GM23338 (cell line): ENCODE measurements at regions not wholly inside any gene's neighbourhood (a gene's known extent, or its start where the extent isn't known, plus 50 kb on each side); places are given as distances from the start of the nearest gene placed in this dataset.

Experiments used
- ATAC-seq: fragments of 200-7000 bp; cut with Tn5 transposase; 3 replicates; pipeline ENCODE4 v1.9.1; 2020
- DNase-seq: peaks from one replicate; pipeline ENCODE4 v3.0.0-alpha.2; 2015; ENCODE audit warnings: low spot score
- H2AFZ ChIP-seq: fragments of 200-600 bp; sonication (generic); 2 replicates; pipeline ENCODE4 v1.8.0; 2016; ENCODE audit warnings: antibody characterized with exemption, mild to moderate bottlenecking, moderate library complexity
- H3F3A ChIP-seq: fragments of 200-600 bp; sonication (generic); replicated peaks from 2 replicates; pipeline ENCODE4 v1.8.0; 2017; ENCODE audit warnings: antibody characterized with exemption, mixed run types, low read depth
- H3K27ac ChIP-seq: fragments of 200-600 bp; sonication (generic); 2 replicates; pipeline ENCODE4 v1.6.1; 2016; ENCODE audit warnings: low read depth
- H3K27me3 ChIP-seq: fragments of 200-600 bp; sonication (generic); 2 replicates; pipeline ENCODE4 v1.8.0; 2016; ENCODE audit warnings: mild to moderate bottlenecking, mixed run types, moderate library complexity; ENCODE audit not compliant: insufficient read depth
- H3K36me3 ChIP-seq: fragments of 200-600 bp; sonication (generic); 2 replicates; pipeline ENCODE4 v1.8.0; 2016; ENCODE audit warnings: mild to moderate bottlenecking; ENCODE audit not compliant: insufficient read depth
- H3K4me1 ChIP-seq: fragments of 200-600 bp; sonication (generic); 2 replicates; pipeline ENCODE4 v1.8.0; 2016; ENCODE audit warnings: mild to moderate bottlenecking, moderate library complexity; ENCODE audit not compliant: insufficient read depth
- H3K4me2 ChIP-seq: fragments of 200-600 bp; sonication (generic); 2 replicates; pipeline ENCODE4 v1.7.1; 2017; ENCODE audit warnings: mixed run types
- H3K4me3 ChIP-seq: fragments of 200-600 bp; sonication (generic); 2 replicates; pipeline ENCODE4 v1.6.1; 2016; ENCODE audit warnings: mixed run types
- H3K79me2 ChIP-seq: fragments of 200-600 bp; sonication (generic); replicated peaks from 2 replicates; pipeline ENCODE4 v1.8.0; 2017; ENCODE audit warnings: mild to moderate bottlenecking; ENCODE audit not compliant: insufficient read depth
- H3K9me2 ChIP-seq: fragments of 200-600 bp; sonication (generic); 2 replicates; pipeline ENCODE4 v1.8.0; 2017; ENCODE audit not compliant: insufficient read depth
- H4K20me1 ChIP-seq: fragments of 200-600 bp; sonication (generic); replicated peaks from 2 replicates; pipeline ENCODE4 v1.8.0; 2017; ENCODE audit warnings: mild to moderate bottlenecking; ENCODE audit not compliant: insufficient read depth
- H3K27ac Mint-ChIP-seq: 2 replicates; pipeline ENCODE4 v1.8.0; 2020; ENCODE audit warnings: inconsistent platforms, mild to moderate bottlenecking, moderate library complexity, mixed read lengths
- H3K27me3 Mint-ChIP-seq: 3 replicates; pipeline ENCODE4 v1.8.0; 2022; ENCODE audit warnings: low read depth, mild to moderate bottlenecking, moderate library complexity, mixed read lengths, inconsistent platforms; ENCODE audit not compliant: insufficient read depth, poor library complexity
- H3K36me3 Mint-ChIP-seq: 3 replicates; pipeline ENCODE4 v1.8.0; 2021; ENCODE audit warnings: low read depth, mild to moderate bottlenecking, inconsistent platforms, moderate library complexity, mixed read lengths
- H3K4me1 Mint-ChIP-seq: 3 replicates; pipeline ENCODE4 v1.8.0; 2020; ENCODE audit warnings: mild to moderate bottlenecking, inconsistent platforms, mixed read lengths
- H3K4me3 Mint-ChIP-seq: 3 replicates; pipeline ENCODE4 v1.8.0; 2021; ENCODE audit warnings: moderate library complexity, mild to moderate bottlenecking, inconsistent platforms, mixed read lengths
- H3K9me3 Mint-ChIP-seq: 3 replicates; pipeline ENCODE4 v1.8.0; 2020; ENCODE audit warnings: moderate library complexity, mild to moderate bottlenecking, inconsistent platforms, mixed read lengths
- CREB1 ChIP-seq: fragments of 250-450 bp; sonication (Bioruptor Pico); IDR thresholded peaks from 2 replicates; pipeline ENCODE4 v1.5.0; 2020; ENCODE audit warnings: low read depth, mild to moderate bottlenecking, moderate library complexity
- CTCF ChIP-seq, 2 experiments: fragments of 200-600 bp in 1 of 2; sonication (generic) in 1 of 2; conservative IDR thresholded peaks; 2 replicates each; pipeline versions ENCODE4 v1.5.1 to v1.6.1; 2016 to 2017; ENCODE audit warnings: antibody characterized with exemption in 2 of 2, low read depth in 2 of 2, mild to moderate bottlenecking in 2 of 2, moderate library complexity in 1 of 2
- ETS1 ChIP-seq: IDR thresholded peaks from 2 replicates; pipeline ENCODE4 v1.6.1; 2016; ENCODE audit warnings: antibody characterized with exemption
- EZH2 ChIP-seq: fragments of 200-600 bp; sonication (generic); IDR thresholded peaks from one replicate; pipeline ENCODE4 v1.8.0; 2017; ENCODE audit warnings: antibody characterized with exemption, mild to moderate bottlenecking, low read depth; ENCODE audit not compliant: unreplicated experiment
- EZH2phosphoT487 ChIP-seq: fragments of 200-600 bp; sonication (generic); IDR thresholded peaks from one replicate; pipeline ENCODE4 v1.8.1; 2018; ENCODE audit warnings: antibody characterized with exemption; ENCODE audit not compliant: unreplicated experiment
- JUNB ChIP-seq: IDR thresholded peaks from one replicate; pipeline ENCODE4 v1.6.1; 2016; ENCODE audit warnings: antibody characterized with exemption; ENCODE audit not compliant: unreplicated experiment
- NANOG ChIP-seq: IDR thresholded peaks from 2 replicates; pipeline ENCODE4 v1.6.1; 2016; ENCODE audit warnings: antibody characterized with exemption, borderline replicate concordance
- POLR2AphosphoS5 ChIP-seq: IDR thresholded peaks from 2 replicates; pipeline ENCODE4 v1.6.1; 2016; ENCODE audit warnings: antibody characterized with exemption, low read depth
- STAT1 ChIP-seq: IDR thresholded peaks from one replicate; pipeline ENCODE4 v1.6.1; 2016; ENCODE audit warnings: antibody characterized with exemption; ENCODE audit not compliant: unreplicated experiment
- ZNF114 ChIP-seq: fragments of 250-450 bp; sonication (Bioruptor Pico); IDR thresholded peaks from 2 replicates; pipeline ENCODE4 v1.5.0; 2020; ENCODE audit warnings: mild to moderate bottlenecking, moderate library complexity
- ZNF331 ChIP-seq: fragments of 250-450 bp; sonication (Bioruptor Pico); IDR thresholded peaks from 2 replicates; pipeline ENCODE4 v1.5.0; 2020; ENCODE audit warnings: low read depth, mild to moderate bottlenecking, moderate library complexity
- TF ChIP-seq, protein P1 (sequence below): fragments of 250-450 bp; sonication (Bioruptor Pico); IDR thresholded peaks from 2 replicates; pipeline ENCODE4 v1.5.0; 2020; ENCODE audit warnings: mild to moderate bottlenecking, moderate library complexity
- TF ChIP-seq, protein P2 (sequence below): IDR thresholded peaks from one replicate; pipeline ENCODE4 v1.6.1; 2018; ENCODE audit warnings: antibody characterized with exemption; ENCODE audit not compliant: unreplicated experiment

GRCh38 chr15:70320077-70320476, 222.4 kb upstream of the TLE3 start:
- no peak overlapping the region for H2AFZ ChIP-seq
- H3K27ac ChIP-seq, result no peak overlapping the region
- no peak overlapping the region for H3K4me3 ChIP-seq
- TF ChIP-seq ZNF331 (no peak), STAT1 (no peak), CTCF (conservative IDR thresholded peaks at IDR 0.05; ENCODE audit: low read depth in 2 of 2) (no peak), EZH2phosphoT487 (no peak), CREB1 (no peak), EZH2 (no peak), JUNB (no peak), ZNF114 (CRISPR knock-in tag) (no peak), POLR2AphosphoS5 (no peak), ETS1 (no peak), NANOG (no peak)
- TF ChIP-seq, protein P1, sequence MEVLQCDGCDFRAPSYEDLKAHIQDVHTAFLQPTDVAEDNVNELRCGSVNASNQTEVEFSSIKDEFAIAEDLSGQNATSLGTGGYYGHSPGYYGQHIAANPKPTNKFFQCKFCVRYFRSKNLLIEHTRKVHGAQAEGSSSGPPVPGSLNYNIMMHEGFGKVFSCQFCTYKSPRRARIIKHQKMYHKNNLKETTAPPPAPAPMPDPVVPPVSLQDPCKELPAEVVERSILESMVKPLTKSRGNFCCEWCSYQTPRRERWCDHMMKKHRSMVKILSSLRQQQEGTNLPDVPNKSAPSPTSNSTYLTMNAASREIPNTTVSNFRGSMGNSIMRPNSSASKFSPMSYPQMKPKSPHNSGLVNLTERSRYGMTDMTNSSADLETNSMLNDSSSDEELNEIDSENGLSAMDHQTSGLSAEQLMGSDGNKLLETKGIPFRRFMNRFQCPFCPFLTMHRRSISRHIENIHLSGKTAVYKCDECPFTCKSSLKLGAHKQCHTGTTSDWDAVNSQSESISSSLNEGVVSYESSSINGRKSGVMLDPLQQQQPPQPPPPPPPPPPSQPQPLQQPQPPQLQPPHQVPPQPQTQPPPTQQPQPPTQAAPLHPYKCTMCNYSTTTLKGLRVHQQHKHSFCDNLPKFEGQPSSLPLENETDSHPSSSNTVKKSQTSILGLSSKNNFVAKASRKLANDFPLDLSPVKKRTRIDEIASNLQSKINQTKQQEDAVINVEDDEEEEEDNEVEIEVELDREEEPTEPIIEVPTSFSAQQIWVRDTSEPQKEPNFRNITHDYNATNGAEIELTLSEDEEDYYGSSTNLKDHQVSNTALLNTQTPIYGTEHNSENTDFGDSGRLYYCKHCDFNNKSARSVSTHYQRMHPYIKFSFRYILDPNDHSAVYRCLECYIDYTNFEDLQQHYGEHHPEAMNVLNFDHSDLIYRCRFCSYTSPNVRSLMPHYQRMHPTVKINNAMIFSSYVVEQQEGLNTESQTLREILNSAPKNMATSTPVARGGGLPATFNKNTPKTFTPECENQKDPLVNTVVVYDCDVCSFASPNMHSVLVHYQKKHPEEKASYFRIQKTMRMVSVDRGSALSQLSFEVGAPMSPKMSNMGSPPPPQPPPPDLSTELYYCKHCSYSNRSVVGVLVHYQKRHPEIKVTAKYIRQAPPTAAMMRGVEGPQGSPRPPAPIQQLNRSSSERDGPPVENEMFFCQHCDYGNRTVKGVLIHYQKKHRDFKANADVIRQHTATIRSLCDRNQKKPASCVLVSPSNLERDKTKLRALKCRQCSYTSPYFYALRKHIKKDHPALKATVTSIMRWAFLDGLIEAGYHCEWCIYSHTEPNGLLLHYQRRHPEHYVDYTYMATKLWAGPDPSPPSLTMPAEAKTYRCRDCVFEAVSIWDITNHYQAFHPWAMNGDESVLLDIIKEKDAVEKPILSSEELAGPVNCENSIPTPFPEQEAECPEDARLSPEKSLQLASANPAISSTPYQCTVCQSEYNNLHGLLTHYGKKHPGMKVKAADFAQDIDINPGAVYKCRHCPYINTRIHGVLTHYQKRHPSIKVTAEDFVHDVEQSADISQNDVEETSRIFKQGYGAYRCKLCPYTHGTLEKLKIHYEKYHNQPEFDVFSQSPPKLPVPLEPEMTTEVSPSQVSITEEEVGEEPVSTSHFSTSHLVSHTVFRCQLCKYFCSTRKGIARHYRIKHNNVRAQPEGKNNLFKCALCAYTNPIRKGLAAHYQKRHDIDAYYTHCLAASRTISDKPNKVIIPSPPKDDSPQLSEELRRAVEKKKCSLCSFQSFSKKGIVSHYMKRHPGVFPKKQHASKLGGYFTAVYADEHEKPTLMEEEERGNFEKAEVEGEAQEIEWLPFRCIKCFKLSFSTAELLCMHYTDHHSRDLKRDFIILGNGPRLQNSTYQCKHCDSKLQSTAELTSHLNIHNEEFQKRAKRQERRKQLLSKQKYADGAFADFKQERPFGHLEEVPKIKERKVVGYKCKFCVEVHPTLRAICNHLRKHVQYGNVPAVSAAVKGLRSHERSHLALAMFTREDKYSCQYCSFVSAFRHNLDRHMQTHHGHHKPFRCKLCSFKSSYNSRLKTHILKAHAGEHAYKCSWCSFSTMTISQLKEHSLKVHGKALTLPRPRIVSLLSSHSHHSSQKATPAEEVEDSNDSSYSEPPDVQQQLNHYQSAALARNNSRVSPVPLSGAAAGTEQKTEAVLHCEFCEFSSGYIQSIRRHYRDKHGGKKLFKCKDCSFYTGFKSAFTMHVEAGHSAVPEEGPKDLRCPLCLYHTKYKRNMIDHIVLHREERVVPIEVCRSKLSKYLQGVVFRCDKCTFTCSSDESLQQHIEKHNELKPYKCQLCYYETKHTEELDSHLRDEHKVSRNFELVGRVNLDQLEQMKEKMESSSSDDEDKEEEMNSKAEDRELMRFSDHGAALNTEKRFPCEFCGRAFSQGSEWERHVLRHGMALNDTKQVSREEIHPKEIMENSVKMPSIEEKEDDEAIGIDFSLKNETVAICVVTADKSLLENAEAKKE (CRISPR knock-in tag), result no peak
- TF ChIP-seq, protein P2, sequence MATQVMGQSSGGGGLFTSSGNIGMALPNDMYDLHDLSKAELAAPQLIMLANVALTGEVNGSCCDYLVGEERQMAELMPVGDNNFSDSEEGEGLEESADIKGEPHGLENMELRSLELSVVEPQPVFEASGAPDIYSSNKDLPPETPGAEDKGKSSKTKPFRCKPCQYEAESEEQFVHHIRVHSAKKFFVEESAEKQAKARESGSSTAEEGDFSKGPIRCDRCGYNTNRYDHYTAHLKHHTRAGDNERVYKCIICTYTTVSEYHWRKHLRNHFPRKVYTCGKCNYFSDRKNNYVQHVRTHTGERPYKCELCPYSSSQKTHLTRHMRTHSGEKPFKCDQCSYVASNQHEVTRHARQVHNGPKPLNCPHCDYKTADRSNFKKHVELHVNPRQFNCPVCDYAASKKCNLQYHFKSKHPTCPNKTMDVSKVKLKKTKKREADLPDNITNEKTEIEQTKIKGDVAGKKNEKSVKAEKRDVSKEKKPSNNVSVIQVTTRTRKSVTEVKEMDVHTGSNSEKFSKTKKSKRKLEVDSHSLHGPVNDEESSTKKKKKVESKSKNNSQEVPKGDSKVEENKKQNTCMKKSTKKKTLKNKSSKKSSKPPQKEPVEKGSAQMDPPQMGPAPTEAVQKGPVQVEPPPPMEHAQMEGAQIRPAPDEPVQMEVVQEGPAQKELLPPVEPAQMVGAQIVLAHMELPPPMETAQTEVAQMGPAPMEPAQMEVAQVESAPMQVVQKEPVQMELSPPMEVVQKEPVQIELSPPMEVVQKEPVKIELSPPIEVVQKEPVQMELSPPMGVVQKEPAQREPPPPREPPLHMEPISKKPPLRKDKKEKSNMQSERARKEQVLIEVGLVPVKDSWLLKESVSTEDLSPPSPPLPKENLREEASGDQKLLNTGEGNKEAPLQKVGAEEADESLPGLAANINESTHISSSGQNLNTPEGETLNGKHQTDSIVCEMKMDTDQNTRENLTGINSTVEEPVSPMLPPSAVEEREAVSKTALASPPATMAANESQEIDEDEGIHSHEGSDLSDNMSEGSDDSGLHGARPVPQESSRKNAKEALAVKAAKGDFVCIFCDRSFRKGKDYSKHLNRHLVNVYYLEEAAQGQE, result no peak
- DNase-seq (no peak), ATAC-seq (no peak)
- no peak overlapping the region for H3K27ac Mint-ChIP-seq
- no peaks in the 10 kb centered on the region for H3K79me2 ChIP-seq
- H3K36me3 Mint-ChIP-seq, result no peaks in the 10 kb centered on the region
- H3K4me3 Mint-ChIP-seq, result no peak overlapping the region
- H3K9me2 ChIP-seq, result no peaks in the 10 kb centered on the region
- H4K20me1 ChIP-seq, result no peaks in the 10 kb centered on the region
- H3K4me1 Mint-ChIP-seq, result peaks cover 15% of the 10 kb centered on the region
- no peak overlapping the region for H3K4me2 ChIP-seq
- H3K36me3 ChIP-seq, result no peaks in the 10 kb centered on the region
- H3K9me3 Mint-ChIP-seq, result no peaks in the 10 kb centered on the region
- H3F3A ChIP-seq, result no peaks in the 10 kb centered on the region
- H3K27me3 ChIP-seq, result no peaks in the 10 kb centered on the region
- peaks cover 4% of the 10 kb centered on the region for H3K27me3 Mint-ChIP-seq
- peaks cover 6% of the 10 kb centered on the region for H3K4me1 ChIP-seq
